ENCODE measurements at regions not wholly inside any gene's neighbourhood (a gene's known extent, or its start where the extent isn't known, plus 50 kb on each side); places are given as distances from the start of the nearest gene placed in this dataset.
"Not testable (repeated sequence)": the region's sequence is repeated elsewhere in the genome, so short reads cannot be mapped to it uniquely, and the experiment has no call there.

GRCh38 chr16:21372162-21372835 is 94.2 kb upstream of the CRYM start:
- dilution Hi-C loops (cut with HindIII; ENCODE audit: low sequenced_read_pairs, unreplicated experiment); H2BK15ac ChIP-seq (ENCODE audit: low read depth, low read length); POLR2A ChIA-PET (ENCODE audit: unreplicated experiment); H4K91ac ChIP-seq (ENCODE audit: insufficient read depth, low read depth, low read length); H4K5ac ChIP-seq (ENCODE audit: low read depth, low read length); intact Hi-C loops (cut with micrococcal nuclease); CTCF ChIA-PET; ATAC-seq (ENCODE audit: low read depth); H2AK9ac ChIP-seq (replicated peaks; ENCODE audit: low read depth, low read length, poor library complexity); H2BK120ac ChIP-seq (ENCODE audit: low read depth, low read length); H2BK20ac ChIP-seq (ENCODE audit: low read depth, low read length); H3K9me3 ChIP-seq (ENCODE audit: control insufficient read depth, insufficient read depth, low read length); H3K4ac ChIP-seq (ENCODE audit: low read depth, low read length); H4K8ac ChIP-seq (ENCODE audit: low read depth in 2 of 2, low read length in 2 of 2); H3K36me3 ChIP-seq (ENCODE audit: control insufficient read depth, insufficient read depth, low read length); H3K4me3 ChIP-seq (ENCODE audit: insufficient read depth, low read depth, low read length); H3K27ac ChIP-seq (ENCODE audit: insufficient read depth, low read length); H2AK5ac ChIP-seq (ENCODE audit: low read depth, low read length); BruUV-seq (replicated peaks); H3K56ac ChIP-seq (ENCODE audit: extremely low read depth, insufficient read depth, low read length); H2BK5ac ChIP-seq (ENCODE audit: low read depth, low read length, poor library complexity, severe bottlenecking); H3K4me1 ChIP-seq (ENCODE audit: control insufficient read depth, insufficient read depth, low read length); H3K4me2 ChIP-seq (ENCODE audit: low read depth, low read length); H3K9ac ChIP-seq (ENCODE audit: low read depth, low read length); H3K27me3 ChIP-seq (ENCODE audit: control insufficient read depth, insufficient read depth, low read length); H3K23ac ChIP-seq (ENCODE audit: low read depth, low read length); DNase-seq; H2AFZ ChIP-seq (replicated peaks; ENCODE audit: low read length, poor library complexity); H3K14ac ChIP-seq (replicated peaks; ENCODE audit: low read depth, low read length); H3K9me1 ChIP-seq (ENCODE audit: insufficient read depth, low read length); H4K20me1 ChIP-seq (ENCODE audit: insufficient read depth, low read length); in situ Hi-C loops (cut with MboI; ENCODE audit: low sequenced_read_pairs); H3K79me1 ChIP-seq (ENCODE audit: low read depth in 1 of 2, low read length in 2 of 2); H3K18ac ChIP-seq (ENCODE audit: low read depth, low read length): not testable (repeated sequence)
- no CpG with 5 or more reads among the region's 18 CpGs for WGBS, 2 experiments (ENCODE audit: extremely low coverage in 2 of 2, insufficient read length in 1 of 2)

GRCh38 chr16:21370791-21371190 is 92.7 kb upstream of the CRYM start:
- CTCF ChIA-PET: not testable (repeated sequence)

More at GRCh38 chr16:21370791-21371190, 92.7 kb upstream of the CRYM start:
- H3K27me3 ChIP-seq (ENCODE audit: control insufficient read depth, insufficient read depth, low read length); H3K4me1 ChIP-seq (ENCODE audit: control insufficient read depth, insufficient read depth, low read length); H4K91ac ChIP-seq (ENCODE audit: insufficient read depth, low read depth, low read length); intact Hi-C loops (cut with micrococcal nuclease); H3K23ac ChIP-seq (ENCODE audit: low read depth, low read length); H2AFZ ChIP-seq (replicated peaks; ENCODE audit: low read length, poor library complexity); H3K9me1 ChIP-seq (ENCODE audit: insufficient read depth, low read length); H3K27ac ChIP-seq (ENCODE audit: insufficient read depth, low read length); H4K8ac ChIP-seq (ENCODE audit: low read depth in 2 of 2, low read length in 2 of 2); H2BK5ac ChIP-seq (ENCODE audit: low read depth, low read length, poor library complexity, severe bottlenecking); H2BK20ac ChIP-seq (ENCODE audit: low read depth, low read length); H2AK9ac ChIP-seq (replicated peaks; ENCODE audit: low read depth, low read length, poor library complexity); H3K18ac ChIP-seq (ENCODE audit: low read depth, low read length); H3K56ac ChIP-seq (ENCODE audit: extremely low read depth, insufficient read depth, low read length); POLR2A ChIA-PET (ENCODE audit: unreplicated experiment); H3K4ac ChIP-seq (ENCODE audit: low read depth, low read length); H3K9ac ChIP-seq (ENCODE audit: low read depth, low read length); H4K5ac ChIP-seq (ENCODE audit: low read depth, low read length); H3K79me1 ChIP-seq (ENCODE audit: low read depth in 1 of 2, low read length in 2 of 2); H2AK5ac ChIP-seq (ENCODE audit: low read depth, low read length); BruUV-seq (replicated peaks); H3K14ac ChIP-seq (replicated peaks; ENCODE audit: low read depth, low read length); H3K4me3 ChIP-seq (ENCODE audit: insufficient read depth, low read depth, low read length); H2BK120ac ChIP-seq (ENCODE audit: low read depth, low read length); in situ Hi-C loops (cut with MboI; ENCODE audit: low sequenced_read_pairs); H4K20me1 ChIP-seq (ENCODE audit: insufficient read depth, low read length); H3K36me3 ChIP-seq (ENCODE audit: control insufficient read depth, insufficient read depth, low read length); H2BK15ac ChIP-seq (ENCODE audit: low read depth, low read length); dilution Hi-C loops (cut with HindIII; ENCODE audit: low sequenced_read_pairs, unreplicated experiment); H3K4me2 ChIP-seq (ENCODE audit: low read depth, low read length); H3K9me3 ChIP-seq (ENCODE audit: control insufficient read depth, insufficient read depth, low read length): not testable (repeated sequence)
- ATAC-seq (ENCODE audit: low read depth) (peak; percentile 63), DNase-seq (peak; percentile 48)
- no CpG with 5 or more reads among the region's 5 CpGs for WGBS, 2 experiments (ENCODE audit: extremely low coverage in 2 of 2, insufficient read length in 1 of 2)
